Right lobe of liver (tissue), 4 donors: ENCODE measurements at regions not wholly inside any gene's neighbourhood (a gene's known extent, or its start where the extent isn't known, plus 50 kb on each side); places are given as distances from the start of the nearest gene placed in this dataset.

Experiments used
- POLR2A ChIP-seq: fragments of 450-650 bp; IDR thresholded peaks from one replicate; pipeline ENCODE4 v1.6.1; 2017; ENCODE audit warnings: antibody characterized with exemption, mild to moderate bottlenecking
- TF ChIP-seq, protein P1 (sequence below), 4 donors: fragments of 200-600 bp in 3 of 4; fragments of 450-650 bp in 1 of 4; IDR thresholded peaks; one replicate each; pipeline versions ENCODE4 v1.5.1 to v1.8.0; 2016 to 2022; ENCODE audit warnings: antibody characterized with exemption in 4 of 4, mild to moderate bottlenecking in 2 of 4
- donor health status: DM: no; HTN: no; CAD: no.
- donor health status: DM: no; HTN: no; CAD: no.
- donor health status: DM: no; HTN: yes; CAD: no.

DNA sequence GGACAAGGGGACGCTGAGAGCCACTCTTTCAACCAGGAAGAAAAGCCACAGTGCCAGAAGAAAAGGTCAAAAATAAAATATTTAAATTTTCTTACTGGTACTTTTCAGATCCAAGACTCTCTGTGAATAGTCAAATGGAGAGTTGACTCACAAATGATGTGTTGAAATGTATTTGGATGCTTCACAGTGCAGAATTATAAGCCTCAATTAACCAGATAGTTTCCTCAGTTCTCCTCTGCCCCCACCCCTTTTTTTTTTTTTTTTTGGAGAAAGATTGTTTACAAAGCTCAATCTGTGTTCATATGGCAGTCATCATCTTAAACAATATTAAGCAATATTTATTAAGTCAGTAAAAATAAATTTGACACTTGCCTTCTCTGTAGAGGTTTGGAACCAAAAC is 470.8 kb downstream of the FGF9 start:
- TF ChIP-seq, protein P1, sequence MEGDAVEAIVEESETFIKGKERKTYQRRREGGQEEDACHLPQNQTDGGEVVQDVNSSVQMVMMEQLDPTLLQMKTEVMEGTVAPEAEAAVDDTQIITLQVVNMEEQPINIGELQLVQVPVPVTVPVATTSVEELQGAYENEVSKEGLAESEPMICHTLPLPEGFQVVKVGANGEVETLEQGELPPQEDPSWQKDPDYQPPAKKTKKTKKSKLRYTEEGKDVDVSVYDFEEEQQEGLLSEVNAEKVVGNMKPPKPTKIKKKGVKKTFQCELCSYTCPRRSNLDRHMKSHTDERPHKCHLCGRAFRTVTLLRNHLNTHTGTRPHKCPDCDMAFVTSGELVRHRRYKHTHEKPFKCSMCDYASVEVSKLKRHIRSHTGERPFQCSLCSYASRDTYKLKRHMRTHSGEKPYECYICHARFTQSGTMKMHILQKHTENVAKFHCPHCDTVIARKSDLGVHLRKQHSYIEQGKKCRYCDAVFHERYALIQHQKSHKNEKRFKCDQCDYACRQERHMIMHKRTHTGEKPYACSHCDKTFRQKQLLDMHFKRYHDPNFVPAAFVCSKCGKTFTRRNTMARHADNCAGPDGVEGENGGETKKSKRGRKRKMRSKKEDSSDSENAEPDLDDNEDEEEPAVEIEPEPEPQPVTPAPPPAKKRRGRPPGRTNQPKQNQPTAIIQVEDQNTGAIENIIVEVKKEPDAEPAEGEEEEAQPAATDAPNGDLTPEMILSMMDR (IDR thresholded peaks at IDR 0.05) = no peak
- no peak for TF ChIP-seq POLR2A
